ENCODE measurements at regions not wholly inside any gene's neighbourhood (a gene's known extent, or its start where the extent isn't known, plus 50 kb on each side); places are given as distances from the start of the nearest gene placed in this dataset.

DNA sequence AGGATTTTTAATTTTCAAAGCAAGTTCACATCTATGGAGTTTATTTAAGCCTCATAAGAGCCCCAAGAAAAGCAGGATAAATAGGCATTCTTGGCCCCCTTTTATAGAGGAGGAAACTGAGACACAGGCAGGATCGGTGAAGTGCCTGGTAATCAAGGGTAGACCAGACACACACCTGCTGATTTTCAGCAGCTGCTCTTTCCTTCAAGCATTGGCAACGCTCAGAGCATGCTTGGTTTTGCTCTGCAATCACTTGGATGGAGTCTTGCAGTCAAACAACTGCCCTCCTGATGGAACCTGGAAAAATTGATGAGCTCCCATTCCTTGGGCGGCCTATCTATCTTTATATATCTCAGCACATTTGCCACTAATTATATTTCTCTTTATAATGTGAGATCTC, 478.9 kb upstream of the CAMK1G start:
- Histone ChIP-seq H3K4me1 (ENCODE audit: insufficient read depth) (peaks cover 19% of the 10 kb centered on the region), H3K27me3 (ENCODE audit: insufficient read depth) (no peaks in the 10 kb centered on the region), H3K9me2 (ENCODE audit: insufficient read depth) (no peaks in the 10 kb centered on the region), H3F3A (replicated peaks; ENCODE audit: low read depth) (no peaks in the 10 kb centered on the region), H4K20me1 (replicated peaks; ENCODE audit: insufficient read depth) (no peaks in the 10 kb centered on the region), H3K4me2 (no peak overlapping the region), H3K79me2 (replicated peaks; ENCODE audit: insufficient read depth) (no peaks in the 10 kb centered on the region), H3K27ac (ENCODE audit: low read depth) (no peak overlapping the region), H2AFZ (no peak overlapping the region; the same call in 1 of the 2 replicates), H3K4me3 (no peak overlapping the region), H3K36me3 (ENCODE audit: insufficient read depth) (no peaks in the 10 kb centered on the region)
- Mint-ChIP-seq H3K4me1 (peaks cover 30% of the 10 kb centered on the region), H3K9me3 (peaks cover 10% of the 10 kb centered on the region; the same call in 2 of the 3 replicates), H3K36me3 (ENCODE audit: low read depth) (no peaks in the 10 kb centered on the region; the same call in 2 of the 3 replicates), H3K27me3 (ENCODE audit: insufficient read depth, low read depth, poor library complexity) (peaks cover 9% of the 10 kb centered on the region), H3K27ac (no peak overlapping the region), H3K4me3 (no peak overlapping the region)
- TF ChIP-seq EZH2phosphoT487 (IDR thresholded peaks at IDR 0.05; ENCODE audit: unreplicated experiment) (no peak), ZNF114 (CRISPR knock-in tag; IDR thresholded peaks at IDR 0.05) (no peak), JUNB (IDR thresholded peaks at IDR 0.05; ENCODE audit: unreplicated experiment) (no peak), CREB1 (CRISPR knock-in tag; IDR thresholded peaks at IDR 0.05; ENCODE audit: low read depth) (no peak)
- DNase-seq (ENCODE audit: low spot score) (no peak), ATAC-seq (no peak)

DNA sequence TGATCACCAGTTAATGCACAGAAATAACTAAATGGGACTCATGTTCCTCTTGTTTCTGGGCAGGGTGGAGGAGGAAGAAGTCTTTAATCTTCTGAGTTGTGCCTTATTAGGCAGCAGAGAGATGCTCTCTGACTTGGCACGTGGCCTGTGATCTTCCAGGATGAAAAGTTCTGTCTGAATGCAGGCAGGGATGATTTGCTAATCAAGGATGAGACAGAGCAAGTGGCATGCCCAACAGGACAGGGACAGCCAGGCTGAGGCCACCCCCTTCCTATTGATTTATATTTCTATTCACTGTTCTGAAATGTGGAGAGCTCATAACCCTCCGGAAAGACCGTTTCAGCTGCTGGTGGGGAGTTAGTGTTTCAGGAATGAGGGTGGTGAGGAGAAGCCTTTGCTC, 477.8 kb upstream of the CAMK1G start:
- H3K4me3 ChIP-seq = no peak overlapping the region
- H2AFZ ChIP-seq = peak overlapping the region; percentile 94
- no peaks in the 10 kb centered on the region for H3K79me2 ChIP-seq (replicated peaks; ENCODE audit: insufficient read depth)
- peaks cover 34% of the 10 kb centered on the region for H3K4me1 Mint-ChIP-seq
- no peaks in the 10 kb centered on the region for H3K27me3 ChIP-seq (ENCODE audit: insufficient read depth)
- H3K9me2 ChIP-seq (ENCODE audit: insufficient read depth) = no peaks in the 10 kb centered on the region
- DNase-seq (ENCODE audit: low spot score) (no peak), ATAC-seq (no peak)
- H3K36me3 ChIP-seq (ENCODE audit: insufficient read depth) = no peaks in the 10 kb centered on the region
- no peak overlapping the region for H3K27ac ChIP-seq (ENCODE audit: low read depth)
- no peaks in the 10 kb centered on the region for H4K20me1 ChIP-seq (replicated peaks; ENCODE audit: insufficient read depth)
- peaks cover 10% of the 10 kb centered on the region; the same call in 2 of the 3 replicates for H3K9me3 Mint-ChIP-seq
- TF ChIP-seq EZH2 (IDR thresholded peaks at IDR 0.05; ENCODE audit: low read depth, unreplicated experiment) (no peak), NANOG (IDR thresholded peaks at IDR 0.05; ENCODE audit: borderline replicate concordance) (no peak)
- TF ChIP-seq, protein P1, sequence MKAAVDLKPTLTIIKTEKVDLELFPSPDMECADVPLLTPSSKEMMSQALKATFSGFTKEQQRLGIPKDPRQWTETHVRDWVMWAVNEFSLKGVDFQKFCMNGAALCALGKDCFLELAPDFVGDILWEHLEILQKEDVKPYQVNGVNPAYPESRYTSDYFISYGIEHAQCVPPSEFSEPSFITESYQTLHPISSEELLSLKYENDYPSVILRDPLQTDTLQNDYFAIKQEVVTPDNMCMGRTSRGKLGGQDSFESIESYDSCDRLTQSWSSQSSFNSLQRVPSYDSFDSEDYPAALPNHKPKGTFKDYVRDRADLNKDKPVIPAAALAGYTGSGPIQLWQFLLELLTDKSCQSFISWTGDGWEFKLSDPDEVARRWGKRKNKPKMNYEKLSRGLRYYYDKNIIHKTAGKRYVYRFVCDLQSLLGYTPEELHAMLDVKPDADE (IDR thresholded peaks at IDR 0.05) = no peak
- TF ChIP-seq, protein P2, sequence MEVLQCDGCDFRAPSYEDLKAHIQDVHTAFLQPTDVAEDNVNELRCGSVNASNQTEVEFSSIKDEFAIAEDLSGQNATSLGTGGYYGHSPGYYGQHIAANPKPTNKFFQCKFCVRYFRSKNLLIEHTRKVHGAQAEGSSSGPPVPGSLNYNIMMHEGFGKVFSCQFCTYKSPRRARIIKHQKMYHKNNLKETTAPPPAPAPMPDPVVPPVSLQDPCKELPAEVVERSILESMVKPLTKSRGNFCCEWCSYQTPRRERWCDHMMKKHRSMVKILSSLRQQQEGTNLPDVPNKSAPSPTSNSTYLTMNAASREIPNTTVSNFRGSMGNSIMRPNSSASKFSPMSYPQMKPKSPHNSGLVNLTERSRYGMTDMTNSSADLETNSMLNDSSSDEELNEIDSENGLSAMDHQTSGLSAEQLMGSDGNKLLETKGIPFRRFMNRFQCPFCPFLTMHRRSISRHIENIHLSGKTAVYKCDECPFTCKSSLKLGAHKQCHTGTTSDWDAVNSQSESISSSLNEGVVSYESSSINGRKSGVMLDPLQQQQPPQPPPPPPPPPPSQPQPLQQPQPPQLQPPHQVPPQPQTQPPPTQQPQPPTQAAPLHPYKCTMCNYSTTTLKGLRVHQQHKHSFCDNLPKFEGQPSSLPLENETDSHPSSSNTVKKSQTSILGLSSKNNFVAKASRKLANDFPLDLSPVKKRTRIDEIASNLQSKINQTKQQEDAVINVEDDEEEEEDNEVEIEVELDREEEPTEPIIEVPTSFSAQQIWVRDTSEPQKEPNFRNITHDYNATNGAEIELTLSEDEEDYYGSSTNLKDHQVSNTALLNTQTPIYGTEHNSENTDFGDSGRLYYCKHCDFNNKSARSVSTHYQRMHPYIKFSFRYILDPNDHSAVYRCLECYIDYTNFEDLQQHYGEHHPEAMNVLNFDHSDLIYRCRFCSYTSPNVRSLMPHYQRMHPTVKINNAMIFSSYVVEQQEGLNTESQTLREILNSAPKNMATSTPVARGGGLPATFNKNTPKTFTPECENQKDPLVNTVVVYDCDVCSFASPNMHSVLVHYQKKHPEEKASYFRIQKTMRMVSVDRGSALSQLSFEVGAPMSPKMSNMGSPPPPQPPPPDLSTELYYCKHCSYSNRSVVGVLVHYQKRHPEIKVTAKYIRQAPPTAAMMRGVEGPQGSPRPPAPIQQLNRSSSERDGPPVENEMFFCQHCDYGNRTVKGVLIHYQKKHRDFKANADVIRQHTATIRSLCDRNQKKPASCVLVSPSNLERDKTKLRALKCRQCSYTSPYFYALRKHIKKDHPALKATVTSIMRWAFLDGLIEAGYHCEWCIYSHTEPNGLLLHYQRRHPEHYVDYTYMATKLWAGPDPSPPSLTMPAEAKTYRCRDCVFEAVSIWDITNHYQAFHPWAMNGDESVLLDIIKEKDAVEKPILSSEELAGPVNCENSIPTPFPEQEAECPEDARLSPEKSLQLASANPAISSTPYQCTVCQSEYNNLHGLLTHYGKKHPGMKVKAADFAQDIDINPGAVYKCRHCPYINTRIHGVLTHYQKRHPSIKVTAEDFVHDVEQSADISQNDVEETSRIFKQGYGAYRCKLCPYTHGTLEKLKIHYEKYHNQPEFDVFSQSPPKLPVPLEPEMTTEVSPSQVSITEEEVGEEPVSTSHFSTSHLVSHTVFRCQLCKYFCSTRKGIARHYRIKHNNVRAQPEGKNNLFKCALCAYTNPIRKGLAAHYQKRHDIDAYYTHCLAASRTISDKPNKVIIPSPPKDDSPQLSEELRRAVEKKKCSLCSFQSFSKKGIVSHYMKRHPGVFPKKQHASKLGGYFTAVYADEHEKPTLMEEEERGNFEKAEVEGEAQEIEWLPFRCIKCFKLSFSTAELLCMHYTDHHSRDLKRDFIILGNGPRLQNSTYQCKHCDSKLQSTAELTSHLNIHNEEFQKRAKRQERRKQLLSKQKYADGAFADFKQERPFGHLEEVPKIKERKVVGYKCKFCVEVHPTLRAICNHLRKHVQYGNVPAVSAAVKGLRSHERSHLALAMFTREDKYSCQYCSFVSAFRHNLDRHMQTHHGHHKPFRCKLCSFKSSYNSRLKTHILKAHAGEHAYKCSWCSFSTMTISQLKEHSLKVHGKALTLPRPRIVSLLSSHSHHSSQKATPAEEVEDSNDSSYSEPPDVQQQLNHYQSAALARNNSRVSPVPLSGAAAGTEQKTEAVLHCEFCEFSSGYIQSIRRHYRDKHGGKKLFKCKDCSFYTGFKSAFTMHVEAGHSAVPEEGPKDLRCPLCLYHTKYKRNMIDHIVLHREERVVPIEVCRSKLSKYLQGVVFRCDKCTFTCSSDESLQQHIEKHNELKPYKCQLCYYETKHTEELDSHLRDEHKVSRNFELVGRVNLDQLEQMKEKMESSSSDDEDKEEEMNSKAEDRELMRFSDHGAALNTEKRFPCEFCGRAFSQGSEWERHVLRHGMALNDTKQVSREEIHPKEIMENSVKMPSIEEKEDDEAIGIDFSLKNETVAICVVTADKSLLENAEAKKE (CRISPR knock-in tag; IDR thresholded peaks at IDR 0.05) = no peak
- H3K4me1 ChIP-seq (ENCODE audit: insufficient read depth) = peaks cover 19% of the 10 kb centered on the region
- H3K4me2 ChIP-seq = no peak overlapping the region
- H3K27me3 Mint-ChIP-seq (ENCODE audit: insufficient read depth, low read depth, poor library complexity) = peaks cover 9% of the 10 kb centered on the region
- no peaks in the 10 kb centered on the region; the same call in 2 of the 3 replicates for H3K36me3 Mint-ChIP-seq (ENCODE audit: low read depth)
- H3K27ac Mint-ChIP-seq = no peak overlapping the region
- H3F3A ChIP-seq (replicated peaks; ENCODE audit: low read depth) = no peaks in the 10 kb centered on the region
- H3K4me3 Mint-ChIP-seq = no peak overlapping the region

Measured in GM23338 (cell line).